ENCODE measurements at regions not wholly inside any gene's neighbourhood (a gene's known extent, or its start where the extent isn't known, plus 50 kb on each side); places are given as distances from the start of the nearest gene placed in this dataset.

DNA sequence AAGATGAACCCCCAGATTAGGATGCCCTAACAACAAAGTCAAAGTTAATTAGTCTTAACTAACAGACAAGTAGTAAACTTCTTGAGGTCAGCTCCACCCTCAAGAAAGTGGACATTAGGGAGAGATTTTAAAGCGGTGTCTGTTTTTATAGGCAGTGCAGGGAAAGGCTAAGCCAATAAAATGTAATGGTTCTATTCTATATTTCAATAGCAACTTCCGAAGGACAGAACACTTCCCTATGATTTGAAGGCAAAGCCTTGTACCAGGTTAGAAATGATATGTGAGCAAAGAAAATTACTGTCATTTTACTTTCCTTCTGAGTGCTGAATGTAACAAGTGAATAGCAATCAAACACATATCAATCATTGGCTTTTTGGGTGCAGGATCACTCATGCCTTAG, 455.2 kb downstream of the ISL1 start (continued):
- TF ChIP-seq, protein P1, sequence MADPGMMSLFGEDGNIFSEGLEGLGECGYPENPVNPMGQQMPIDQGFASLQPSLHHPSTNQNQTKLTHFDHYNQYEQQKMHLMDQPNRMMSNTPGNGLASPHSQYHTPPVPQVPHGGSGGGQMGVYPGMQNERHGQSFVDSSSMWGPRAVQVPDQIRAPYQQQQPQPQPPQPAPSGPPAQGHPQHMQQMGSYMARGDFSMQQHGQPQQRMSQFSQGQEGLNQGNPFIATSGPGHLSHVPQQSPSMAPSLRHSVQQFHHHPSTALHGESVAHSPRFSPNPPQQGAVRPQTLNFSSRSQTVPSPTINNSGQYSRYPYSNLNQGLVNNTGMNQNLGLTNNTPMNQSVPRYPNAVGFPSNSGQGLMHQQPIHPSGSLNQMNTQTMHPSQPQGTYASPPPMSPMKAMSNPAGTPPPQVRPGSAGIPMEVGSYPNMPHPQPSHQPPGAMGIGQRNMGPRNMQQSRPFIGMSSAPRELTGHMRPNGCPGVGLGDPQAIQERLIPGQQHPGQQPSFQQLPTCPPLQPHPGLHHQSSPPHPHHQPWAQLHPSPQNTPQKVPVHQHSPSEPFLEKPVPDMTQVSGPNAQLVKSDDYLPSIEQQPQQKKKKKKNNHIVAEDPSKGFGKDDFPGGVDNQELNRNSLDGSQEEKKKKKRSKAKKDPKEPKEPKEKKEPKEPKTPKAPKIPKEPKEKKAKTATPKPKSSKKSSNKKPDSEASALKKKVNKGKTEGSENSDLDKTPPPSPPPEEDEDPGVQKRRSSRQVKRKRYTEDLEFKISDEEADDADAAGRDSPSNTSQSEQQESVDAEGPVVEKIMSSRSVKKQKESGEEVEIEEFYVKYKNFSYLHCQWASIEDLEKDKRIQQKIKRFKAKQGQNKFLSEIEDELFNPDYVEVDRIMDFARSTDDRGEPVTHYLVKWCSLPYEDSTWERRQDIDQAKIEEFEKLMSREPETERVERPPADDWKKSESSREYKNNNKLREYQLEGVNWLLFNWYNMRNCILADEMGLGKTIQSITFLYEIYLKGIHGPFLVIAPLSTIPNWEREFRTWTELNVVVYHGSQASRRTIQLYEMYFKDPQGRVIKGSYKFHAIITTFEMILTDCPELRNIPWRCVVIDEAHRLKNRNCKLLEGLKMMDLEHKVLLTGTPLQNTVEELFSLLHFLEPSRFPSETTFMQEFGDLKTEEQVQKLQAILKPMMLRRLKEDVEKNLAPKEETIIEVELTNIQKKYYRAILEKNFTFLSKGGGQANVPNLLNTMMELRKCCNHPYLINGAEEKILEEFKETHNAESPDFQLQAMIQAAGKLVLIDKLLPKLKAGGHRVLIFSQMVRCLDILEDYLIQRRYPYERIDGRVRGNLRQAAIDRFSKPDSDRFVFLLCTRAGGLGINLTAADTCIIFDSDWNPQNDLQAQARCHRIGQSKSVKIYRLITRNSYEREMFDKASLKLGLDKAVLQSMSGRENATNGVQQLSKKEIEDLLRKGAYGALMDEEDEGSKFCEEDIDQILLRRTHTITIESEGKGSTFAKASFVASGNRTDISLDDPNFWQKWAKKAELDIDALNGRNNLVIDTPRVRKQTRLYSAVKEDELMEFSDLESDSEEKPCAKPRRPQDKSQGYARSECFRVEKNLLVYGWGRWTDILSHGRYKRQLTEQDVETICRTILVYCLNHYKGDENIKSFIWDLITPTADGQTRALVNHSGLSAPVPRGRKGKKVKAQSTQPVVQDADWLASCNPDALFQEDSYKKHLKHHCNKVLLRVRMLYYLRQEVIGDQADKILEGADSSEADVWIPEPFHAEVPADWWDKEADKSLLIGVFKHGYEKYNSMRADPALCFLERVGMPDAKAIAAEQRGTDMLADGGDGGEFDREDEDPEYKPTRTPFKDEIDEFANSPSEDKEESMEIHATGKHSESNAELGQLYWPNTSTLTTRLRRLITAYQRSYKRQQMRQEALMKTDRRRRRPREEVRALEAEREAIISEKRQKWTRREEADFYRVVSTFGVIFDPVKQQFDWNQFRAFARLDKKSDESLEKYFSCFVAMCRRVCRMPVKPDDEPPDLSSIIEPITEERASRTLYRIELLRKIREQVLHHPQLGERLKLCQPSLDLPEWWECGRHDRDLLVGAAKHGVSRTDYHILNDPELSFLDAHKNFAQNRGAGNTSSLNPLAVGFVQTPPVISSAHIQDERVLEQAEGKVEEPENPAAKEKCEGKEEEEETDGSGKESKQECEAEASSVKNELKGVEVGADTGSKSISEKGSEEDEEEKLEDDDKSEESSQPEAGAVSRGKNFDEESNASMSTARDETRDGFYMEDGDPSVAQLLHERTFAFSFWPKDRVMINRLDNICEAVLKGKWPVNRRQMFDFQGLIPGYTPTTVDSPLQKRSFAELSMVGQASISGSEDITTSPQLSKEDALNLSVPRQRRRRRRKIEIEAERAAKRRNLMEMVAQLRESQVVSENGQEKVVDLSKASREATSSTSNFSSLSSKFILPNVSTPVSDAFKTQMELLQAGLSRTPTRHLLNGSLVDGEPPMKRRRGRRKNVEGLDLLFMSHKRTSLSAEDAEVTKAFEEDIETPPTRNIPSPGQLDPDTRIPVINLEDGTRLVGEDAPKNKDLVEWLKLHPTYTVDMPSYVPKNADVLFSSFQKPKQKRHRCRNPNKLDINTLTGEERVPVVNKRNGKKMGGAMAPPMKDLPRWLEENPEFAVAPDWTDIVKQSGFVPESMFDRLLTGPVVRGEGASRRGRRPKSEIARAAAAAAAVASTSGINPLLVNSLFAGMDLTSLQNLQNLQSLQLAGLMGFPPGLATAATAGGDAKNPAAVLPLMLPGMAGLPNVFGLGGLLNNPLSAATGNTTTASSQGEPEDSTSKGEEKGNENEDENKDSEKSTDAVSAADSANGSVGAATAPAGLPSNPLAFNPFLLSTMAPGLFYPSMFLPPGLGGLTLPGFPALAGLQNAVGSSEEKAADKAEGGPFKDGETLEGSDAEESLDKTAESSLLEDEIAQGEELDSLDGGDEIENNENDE (IDR thresholded peaks at IDR 0.05; ENCODE audit: insufficient replicate concordance, low read length) = no peak
- TF ChIP-seq KDM4A (IDR thresholded peaks at IDR 0.05; ENCODE audit: low read depth, low read length, severe bottlenecking) (no peak), SIRT6 (IDR thresholded peaks at IDR 0.05; ENCODE audit: low read length) (no peak), RNF2 (IDR thresholded peaks at IDR 0.05; ENCODE audit: borderline replicate concordance, low read depth, low read length, missing control alignments, poor library complexity, severe bottlenecking) (no peak), CTBP2 (IDR thresholded peaks at IDR 0.05; ENCODE audit: borderline replicate concordance, insufficient read depth, insufficient read length, low read length) (no peak), NANOG (IDR thresholded peaks at IDR 0.05; ENCODE audit: insufficient read depth, low read depth, low read length, poor library complexity, severe bottlenecking) (no peak), SP2 (IDR thresholded peaks at IDR 0.05; ENCODE audit: low read length) (no peak), SP4 (IDR thresholded peaks at IDR 0.05; ENCODE audit: low read length) (no peak)
